ENCODE measurements at regions not wholly inside any gene's neighbourhood (a gene's known extent, or its start where the extent isn't known, plus 50 kb on each side); places are given as distances from the start of the nearest gene placed in this dataset.

DNA sequence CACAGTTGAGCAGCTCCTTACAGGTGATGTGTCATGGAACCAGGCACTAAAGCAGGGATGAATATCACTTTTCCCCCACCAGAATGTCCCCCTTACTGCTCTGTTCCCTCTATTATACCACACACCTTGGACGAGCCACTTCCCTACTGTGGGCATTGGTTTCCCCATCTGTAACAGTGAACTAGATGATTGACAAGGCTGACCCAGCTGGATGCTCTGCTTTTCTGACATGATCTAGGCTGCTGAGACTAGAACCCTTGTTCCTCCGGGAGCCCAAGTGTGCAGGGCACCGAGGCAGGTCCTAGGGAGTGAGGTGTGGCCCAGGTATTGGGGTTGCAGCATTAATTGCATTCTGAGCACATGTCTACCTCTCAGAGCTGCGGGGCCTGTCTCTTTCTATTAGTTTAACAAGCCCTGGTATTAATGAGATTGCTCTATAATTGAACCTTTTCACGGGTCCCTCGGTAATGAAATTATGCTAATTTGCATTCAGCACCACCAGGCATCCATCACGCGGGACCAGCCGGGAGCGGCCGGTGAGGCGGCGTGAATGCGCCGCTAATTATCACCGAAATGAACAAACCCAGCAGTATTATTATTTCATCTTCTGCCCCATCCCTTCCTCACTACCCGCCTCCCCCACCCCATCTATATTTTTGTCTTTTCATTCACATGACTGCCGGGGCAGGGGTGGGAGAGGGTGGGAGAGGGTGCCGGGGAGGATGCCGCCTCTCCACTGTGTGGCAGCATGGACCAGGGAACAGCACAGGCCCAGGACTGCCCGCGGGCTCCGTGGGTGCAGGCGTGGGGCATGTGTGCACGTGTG lies 121.1 kb downstream of the CYLD start:
- Mint-ChIP-seq H3K27ac (no peak overlapping the region), H3K27me3 (no peaks in the 10 kb centered on the region), H3K4me3 (no peak overlapping the region), H3K4me1 (ENCODE audit: unreplicated experiment) (peaks cover 7% of the 10 kb centered on the region), H3K36me3 (no peaks in the 10 kb centered on the region), H3K9me3 (peaks cover 4% of the 10 kb centered on the region)
- no peak for DNase-seq (ENCODE audit: extremely low spot score, unreplicated experiment)
- TF ChIP-seq, protein P1, sequence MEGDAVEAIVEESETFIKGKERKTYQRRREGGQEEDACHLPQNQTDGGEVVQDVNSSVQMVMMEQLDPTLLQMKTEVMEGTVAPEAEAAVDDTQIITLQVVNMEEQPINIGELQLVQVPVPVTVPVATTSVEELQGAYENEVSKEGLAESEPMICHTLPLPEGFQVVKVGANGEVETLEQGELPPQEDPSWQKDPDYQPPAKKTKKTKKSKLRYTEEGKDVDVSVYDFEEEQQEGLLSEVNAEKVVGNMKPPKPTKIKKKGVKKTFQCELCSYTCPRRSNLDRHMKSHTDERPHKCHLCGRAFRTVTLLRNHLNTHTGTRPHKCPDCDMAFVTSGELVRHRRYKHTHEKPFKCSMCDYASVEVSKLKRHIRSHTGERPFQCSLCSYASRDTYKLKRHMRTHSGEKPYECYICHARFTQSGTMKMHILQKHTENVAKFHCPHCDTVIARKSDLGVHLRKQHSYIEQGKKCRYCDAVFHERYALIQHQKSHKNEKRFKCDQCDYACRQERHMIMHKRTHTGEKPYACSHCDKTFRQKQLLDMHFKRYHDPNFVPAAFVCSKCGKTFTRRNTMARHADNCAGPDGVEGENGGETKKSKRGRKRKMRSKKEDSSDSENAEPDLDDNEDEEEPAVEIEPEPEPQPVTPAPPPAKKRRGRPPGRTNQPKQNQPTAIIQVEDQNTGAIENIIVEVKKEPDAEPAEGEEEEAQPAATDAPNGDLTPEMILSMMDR (conservative IDR thresholded peaks at IDR 0.05): no peak

DNA sequence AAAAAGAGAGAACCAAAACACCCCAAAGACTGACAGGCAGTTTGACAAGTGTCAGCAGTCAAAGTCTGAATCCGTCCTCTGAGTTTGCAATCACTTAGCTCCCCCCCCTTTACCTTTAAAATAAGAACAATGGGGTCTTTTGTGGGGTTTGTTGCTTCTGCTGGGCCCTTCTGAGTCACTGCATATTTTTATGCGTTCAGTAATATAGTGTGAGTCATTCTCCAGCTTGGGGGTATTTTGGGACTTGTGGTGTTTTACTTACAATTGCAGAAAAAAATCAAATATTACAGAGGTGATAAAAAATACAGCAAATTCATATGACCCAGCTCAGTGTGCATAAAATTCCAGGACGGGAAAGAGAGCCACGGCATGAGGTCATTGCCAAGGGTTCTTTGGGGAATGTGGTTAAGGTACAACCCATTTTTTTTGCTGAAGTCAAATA lies 120.1 kb downstream of the CYLD start:
- no peak for DNase-seq (ENCODE audit: extremely low spot score, unreplicated experiment)
- Mint-ChIP-seq H3K9me3 (no peaks in the 10 kb centered on the region), H3K36me3 (no peaks in the 10 kb centered on the region), H3K4me3 (no peak overlapping the region), H3K4me1 (ENCODE audit: unreplicated experiment) (peaks cover 7% of the 10 kb centered on the region), H3K27ac (no peak overlapping the region), H3K27me3 (no peaks in the 10 kb centered on the region)
- TF ChIP-seq, protein P1 (conservative IDR thresholded peaks at IDR 0.05): no peak

DNA sequence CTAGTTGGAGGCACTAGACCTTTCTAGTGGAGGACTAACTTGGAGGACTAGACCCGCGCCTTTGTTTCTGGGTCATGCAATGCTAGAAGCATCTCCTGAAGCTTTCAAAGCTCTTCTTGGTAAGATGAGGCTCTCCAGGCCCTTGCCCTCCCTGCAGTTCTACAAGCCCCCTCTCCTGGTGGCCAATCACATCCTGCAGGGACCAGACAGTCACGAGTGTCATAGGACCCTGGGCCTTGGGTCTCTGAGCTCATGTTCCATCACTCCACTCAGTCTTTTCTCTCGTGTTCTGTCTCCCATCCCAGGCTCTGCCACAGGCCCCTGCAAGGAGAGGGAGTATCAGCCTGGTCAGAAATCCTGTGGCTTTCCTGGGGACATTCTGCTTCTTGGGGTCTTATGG lies 119.6 kb downstream of the CYLD start:
- Mint-ChIP-seq H3K27me3 (no peaks in the 10 kb centered on the region), H3K9me3 (no peaks in the 10 kb centered on the region), H3K36me3 (no peaks in the 10 kb centered on the region), H3K27ac (no peak overlapping the region), H3K4me3 (no peak overlapping the region), H3K4me1 (ENCODE audit: unreplicated experiment) (peaks cover 7% of the 10 kb centered on the region)
- DNase-seq (ENCODE audit: extremely low spot score, unreplicated experiment): no peak
- TF ChIP-seq, protein P1 (conservative IDR thresholded peaks at IDR 0.05): no peak

DNA sequence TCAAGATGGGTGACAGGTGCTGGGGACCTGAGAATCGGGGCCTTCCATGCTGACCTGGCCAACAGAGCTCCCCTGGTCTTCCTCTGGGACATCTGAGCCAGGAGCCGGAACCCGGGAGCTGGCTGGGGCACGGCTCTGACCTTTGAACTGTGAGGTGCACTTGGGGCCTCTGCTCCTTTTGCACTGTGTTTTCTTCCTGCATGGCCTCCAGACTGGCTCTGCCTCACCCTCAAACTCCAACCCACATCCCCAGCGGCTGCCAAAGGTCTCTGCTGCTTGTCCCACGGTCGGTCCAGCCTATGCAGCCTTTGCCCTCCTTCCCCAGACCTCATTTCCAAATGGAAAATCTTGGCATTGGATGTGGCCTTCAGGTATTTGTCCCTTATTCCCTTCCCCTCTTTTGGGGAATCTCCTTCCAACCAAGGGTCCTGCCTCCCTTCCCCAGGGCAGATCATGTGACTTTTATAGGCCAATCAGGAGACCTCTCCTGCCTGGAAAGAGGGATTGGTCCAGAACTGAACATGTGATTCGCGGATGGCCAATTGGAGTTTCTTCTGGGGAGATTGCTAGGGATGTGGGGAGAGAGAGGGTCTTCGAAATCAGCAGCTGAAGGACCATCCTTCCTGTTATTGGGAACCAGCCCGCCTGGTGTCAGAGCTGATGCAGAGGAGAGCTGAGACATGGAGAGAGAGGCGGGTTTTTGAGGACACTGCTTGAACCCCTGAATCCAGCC lies 117.9 kb downstream of the CYLD start:
- no peak for DNase-seq (ENCODE audit: extremely low spot score, unreplicated experiment)
- TF ChIP-seq, protein P1 (conservative IDR thresholded peaks at IDR 0.05): no peak
- no peak overlapping the region for H3K4me3 Mint-ChIP-seq
- no peaks in the 10 kb centered on the region for H3K36me3 Mint-ChIP-seq
- H3K9me3 Mint-ChIP-seq: no peaks in the 10 kb centered on the region
- H3K4me1 Mint-ChIP-seq (ENCODE audit: unreplicated experiment): peaks cover 7% of the 10 kb centered on the region
- no peak overlapping the region for H3K27ac Mint-ChIP-seq
- H3K27me3 Mint-ChIP-seq: no peaks in the 10 kb centered on the region

DNA sequence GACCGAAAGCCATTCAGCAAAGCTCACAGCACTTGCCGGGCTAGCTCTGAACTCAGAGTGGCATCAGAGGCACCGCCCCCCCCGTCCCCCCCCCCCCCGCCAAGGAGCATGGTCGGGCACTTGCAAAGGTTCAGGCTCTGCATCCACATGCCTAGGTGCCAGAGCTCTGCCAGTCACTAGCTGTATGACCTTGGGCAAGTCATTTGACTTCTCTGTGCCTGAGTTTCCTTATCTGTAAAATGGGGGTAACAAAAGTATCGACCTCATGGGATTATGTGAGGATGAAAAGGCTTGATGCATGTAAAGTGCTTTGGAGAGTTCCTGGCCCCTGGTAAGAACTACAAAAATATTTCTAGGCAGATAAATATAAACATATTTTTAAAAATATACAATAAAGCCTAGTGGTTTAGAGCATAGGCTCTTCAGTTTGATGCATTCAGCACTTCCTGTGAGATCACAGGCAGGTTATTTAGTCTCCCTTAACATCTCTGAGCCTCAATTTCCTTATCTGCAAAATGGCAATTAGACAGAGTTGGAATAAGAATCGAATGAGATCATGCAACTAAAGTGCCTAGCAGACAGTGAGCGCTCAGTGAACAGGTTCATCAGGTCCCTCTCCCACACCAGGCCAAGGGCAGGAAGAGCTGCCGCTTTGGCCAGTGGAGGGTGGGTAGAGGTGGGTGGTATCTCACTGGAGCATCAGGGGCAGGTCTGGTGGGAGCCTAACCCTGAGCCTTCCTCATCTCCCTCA lies 117.2 kb downstream of the CYLD start:
- no peaks in the 10 kb centered on the region for H3K27me3 Mint-ChIP-seq
- H3K4me3 Mint-ChIP-seq: no peak overlapping the region
- no peaks in the 10 kb centered on the region for H3K36me3 Mint-ChIP-seq
- TF ChIP-seq, protein P1 (conservative IDR thresholded peaks at IDR 0.05): no peak
- H3K9me3 Mint-ChIP-seq: no peaks in the 10 kb centered on the region
- no peak overlapping the region for H3K27ac Mint-ChIP-seq
- DNase-seq (ENCODE audit: extremely low spot score, unreplicated experiment): no peak
- H3K4me1 Mint-ChIP-seq (ENCODE audit: unreplicated experiment): peaks cover 7% of the 10 kb centered on the region

Data from type B pancreatic cell (in vitro differentiated cells).